ENCODE measurements at regions not wholly inside any gene's neighbourhood (a gene's known extent, or its start where the extent isn't known, plus 50 kb on each side); places are given as distances from the start of the nearest gene placed in this dataset.
"Not testable (repeated sequence)": the region's sequence is repeated elsewhere in the genome, so short reads cannot be mapped to it uniquely, and the experiment has no call there.

- Mint-ChIP-seq H3K9me3 (ENCODE audit: unreplicated experiment) (peaks cover 2% of the 10 kb centered on the region), H3K4me1 (ENCODE audit: low read depth, unreplicated experiment) (no peaks in the 10 kb centered on the region), H3K36me3 (ENCODE audit: unreplicated experiment) (no peaks in the 10 kb centered on the region), H3K27ac (ENCODE audit: unreplicated experiment) (no peak overlapping the region), H3K27me3 (ENCODE audit: unreplicated experiment) (no peaks in the 10 kb centered on the region), H3K4me3 (ENCODE audit: unreplicated experiment) (no peak overlapping the region)
- TF ChIP-seq CTCF (IDR thresholded peaks at IDR 0.05; ENCODE audit: partially characterized antibody, unreplicated experiment), result no peak
- DNase-seq, result no peak
These were observed 202.0 kb downstream of the SHQ1 start for GRCh38 chr3:72646263-72646662.

- not testable (repeated sequence) for H3K4me3 Mint-ChIP-seq (ENCODE audit: unreplicated experiment); H3K27ac Mint-ChIP-seq (ENCODE audit: unreplicated experiment); H3K9me3 Mint-ChIP-seq (ENCODE audit: unreplicated experiment); DNase-seq; H3K4me1 Mint-ChIP-seq (ENCODE audit: low read depth, unreplicated experiment); H3K36me3 Mint-ChIP-seq (ENCODE audit: unreplicated experiment); H3K27me3 Mint-ChIP-seq (ENCODE audit: unreplicated experiment)
These were observed 204.6 kb downstream of the SHQ1 start for GRCh38 chr3:72643635-72644034.

GRCh38 chr3:72641684-72642083, 206.6 kb downstream of the SHQ1 start:
- no peak overlapping the region for H3K27ac Mint-ChIP-seq (ENCODE audit: unreplicated experiment)
- no peaks in the 10 kb centered on the region for H3K36me3 Mint-ChIP-seq (ENCODE audit: unreplicated experiment)
- H3K4me3 Mint-ChIP-seq (ENCODE audit: unreplicated experiment), result no peak overlapping the region
- H3K4me1 Mint-ChIP-seq (ENCODE audit: low read depth, unreplicated experiment), result no peaks in the 10 kb centered on the region
- no peak for DNase-seq
- H3K9me3 Mint-ChIP-seq (ENCODE audit: unreplicated experiment), result peaks cover 3% of the 10 kb centered on the region
- no peak for TF ChIP-seq CTCF (IDR thresholded peaks at IDR 0.05; ENCODE audit: partially characterized antibody, unreplicated experiment)
- no peaks in the 10 kb centered on the region for H3K27me3 Mint-ChIP-seq (ENCODE audit: unreplicated experiment)

- Mint-ChIP-seq H3K36me3 (ENCODE audit: unreplicated experiment) (no peaks in the 10 kb centered on the region), H3K9me3 (ENCODE audit: unreplicated experiment) (peaks cover 2% of the 10 kb centered on the region), H3K27me3 (ENCODE audit: unreplicated experiment) (no peaks in the 10 kb centered on the region), H3K4me3 (ENCODE audit: unreplicated experiment) (no peak overlapping the region), H3K4me1 (ENCODE audit: low read depth, unreplicated experiment) (no peaks in the 10 kb centered on the region), H3K27ac (ENCODE audit: unreplicated experiment) (peak overlapping the region; percentile 28)
- no peak for DNase-seq
- no peak for TF ChIP-seq CTCF (IDR thresholded peaks at IDR 0.05; ENCODE audit: partially characterized antibody, unreplicated experiment)
These were observed 207.2 kb downstream of the SHQ1 start for GRCh38 chr3:72641072-72641471.

GRCh38 chr3:72636969-72637597, 211.2 kb downstream of the SHQ1 start:
- no peak for TF ChIP-seq CTCF (IDR thresholded peaks at IDR 0.05; ENCODE audit: partially characterized antibody, unreplicated experiment)
- H3K9me3 Mint-ChIP-seq (ENCODE audit: unreplicated experiment), result peaks cover 2% of the 10 kb centered on the region
- no peaks in the 10 kb centered on the region for H3K27me3 Mint-ChIP-seq (ENCODE audit: unreplicated experiment)
- no peak for DNase-seq
- H3K4me1 Mint-ChIP-seq (ENCODE audit: low read depth, unreplicated experiment), result no peaks in the 10 kb centered on the region
- H3K4me3 Mint-ChIP-seq (ENCODE audit: unreplicated experiment), result no peak overlapping the region
- H3K36me3 Mint-ChIP-seq (ENCODE audit: unreplicated experiment), result no peaks in the 10 kb centered on the region
- no peak overlapping the region for H3K27ac Mint-ChIP-seq (ENCODE audit: unreplicated experiment)

All from glutamatergic neuron (in vitro differentiated cells).